Thoracic aorta (tissue), 2 donors: ENCODE measurements at regions not wholly inside any gene's neighbourhood (a gene's known extent, or its start where the extent isn't known, plus 50 kb on each side); places are given as distances from the start of the nearest gene placed in this dataset.
"Not testable (repeated sequence)": the region's sequence is repeated elsewhere in the genome, so short reads cannot be mapped to it uniquely, and the experiment has no call there.

Experiments used
- ATAC-seq: fragments of 150-250 bp; one replicate; pipeline ENCODE4 v1.8.0; 2017; ENCODE audit warnings: low read depth; ENCODE audit not compliant: insufficient number of reproducible peaks, low FRiP score
- DNase-seq: peaks from one replicate; pipeline ENCODE4 v3.0.0-alpha.2; 2020; ENCODE audit warnings: low spot score
- H3K27ac ChIP-seq, 2 donors: fragments of 200-600 bp; sonication (generic); 1 replicate in 1 of 2; 2 replicates in 1 of 2; pipeline ENCODE4 v1.5.1; 2016; ENCODE audit warnings: mild to moderate bottlenecking in 2 of 2, moderate library complexity in 2 of 2
- H3K27me3 ChIP-seq: fragments of 200-600 bp; sonication (generic); replicated peaks from 2 replicates; pipeline ENCODE4 v1.6.0; 2016; ENCODE audit warnings: mild to moderate bottlenecking; ENCODE audit not compliant: insufficient read depth
- H3K36me3 ChIP-seq: fragments of 200-600 bp; sonication (generic); one replicate; pipeline ENCODE4 v1.5.1; 2016
- H3K4me1 ChIP-seq, 2 donors: fragments of 200-600 bp; sonication (generic); 1 replicate in 1 of 2; 2 replicates in 1 of 2; pipeline versions ENCODE4 v1.5.1 to v1.6.0; 2016; ENCODE audit warnings: low read depth in 2 of 2, mild to moderate bottlenecking in 1 of 2; ENCODE audit not compliant: control insufficient read depth in 1 of 2
- H3K4me3 ChIP-seq: fragments of 200-600 bp; sonication (generic); 2 replicates; pipeline ENCODE4 v1.5.1; 2016; ENCODE audit warnings: mild to moderate bottlenecking
- H3K9me3 ChIP-seq: fragments of 200-600 bp; sonication (generic); 2 replicates; pipeline ENCODE4 v1.5.1; 2016
- TF ChIP-seq, protein P1 (sequence below): fragments of 200-600 bp; sonication (generic); IDR thresholded peaks from one replicate; pipeline ENCODE4 v1.5.1; 2019; ENCODE audit warnings: antibody characterized with exemption

GRCh38 chr3:159045279-159045885 lies 243.5 kb downstream of the MFSD1 start:
- Histone ChIP-seq H3K4me1 (no peaks in the 10 kb centered on the region), H3K9me3 (no peaks in the 10 kb centered on the region), H3K27ac (no peak overlapping the region), H3K36me3 (no peaks in the 10 kb centered on the region), H3K27me3 (no peaks in the 10 kb centered on the region), H3K4me3 (no peak overlapping the region)
- ATAC-seq (no peak), DNase-seq (no peak)
- TF ChIP-seq, protein P1, sequence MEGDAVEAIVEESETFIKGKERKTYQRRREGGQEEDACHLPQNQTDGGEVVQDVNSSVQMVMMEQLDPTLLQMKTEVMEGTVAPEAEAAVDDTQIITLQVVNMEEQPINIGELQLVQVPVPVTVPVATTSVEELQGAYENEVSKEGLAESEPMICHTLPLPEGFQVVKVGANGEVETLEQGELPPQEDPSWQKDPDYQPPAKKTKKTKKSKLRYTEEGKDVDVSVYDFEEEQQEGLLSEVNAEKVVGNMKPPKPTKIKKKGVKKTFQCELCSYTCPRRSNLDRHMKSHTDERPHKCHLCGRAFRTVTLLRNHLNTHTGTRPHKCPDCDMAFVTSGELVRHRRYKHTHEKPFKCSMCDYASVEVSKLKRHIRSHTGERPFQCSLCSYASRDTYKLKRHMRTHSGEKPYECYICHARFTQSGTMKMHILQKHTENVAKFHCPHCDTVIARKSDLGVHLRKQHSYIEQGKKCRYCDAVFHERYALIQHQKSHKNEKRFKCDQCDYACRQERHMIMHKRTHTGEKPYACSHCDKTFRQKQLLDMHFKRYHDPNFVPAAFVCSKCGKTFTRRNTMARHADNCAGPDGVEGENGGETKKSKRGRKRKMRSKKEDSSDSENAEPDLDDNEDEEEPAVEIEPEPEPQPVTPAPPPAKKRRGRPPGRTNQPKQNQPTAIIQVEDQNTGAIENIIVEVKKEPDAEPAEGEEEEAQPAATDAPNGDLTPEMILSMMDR: no peak

DNA sequence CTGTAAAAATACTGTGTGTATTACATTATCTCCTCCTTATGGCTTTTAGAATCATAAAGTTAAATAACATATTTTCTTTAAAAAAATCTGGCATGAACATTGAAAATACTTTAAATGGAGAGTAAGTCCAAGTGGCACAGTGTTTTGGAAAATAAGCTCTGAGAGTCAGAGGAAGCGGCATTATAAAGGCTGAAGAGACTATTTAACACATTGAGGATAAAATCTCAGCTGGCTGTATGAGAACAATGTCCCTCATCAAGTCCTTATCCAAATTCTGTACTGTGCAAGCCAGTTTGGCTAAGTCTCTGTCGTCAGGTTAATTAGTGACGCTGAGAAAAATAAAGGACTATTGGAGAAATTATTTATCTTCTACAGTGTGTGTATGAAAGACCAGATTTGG lies 245.5 kb downstream of the MFSD1 start:
- H3K27me3 ChIP-seq: no peaks in the 10 kb centered on the region
- no peak overlapping the region for H3K27ac ChIP-seq
- ATAC-seq (no peak), DNase-seq (no peak)
- H3K36me3 ChIP-seq: no peaks in the 10 kb centered on the region
- H3K4me3 ChIP-seq: no peak overlapping the region
- no peaks in the 10 kb centered on the region for H3K4me1 ChIP-seq
- H3K9me3 ChIP-seq: no peaks in the 10 kb centered on the region
- TF ChIP-seq, protein P1: no peak

DNA sequence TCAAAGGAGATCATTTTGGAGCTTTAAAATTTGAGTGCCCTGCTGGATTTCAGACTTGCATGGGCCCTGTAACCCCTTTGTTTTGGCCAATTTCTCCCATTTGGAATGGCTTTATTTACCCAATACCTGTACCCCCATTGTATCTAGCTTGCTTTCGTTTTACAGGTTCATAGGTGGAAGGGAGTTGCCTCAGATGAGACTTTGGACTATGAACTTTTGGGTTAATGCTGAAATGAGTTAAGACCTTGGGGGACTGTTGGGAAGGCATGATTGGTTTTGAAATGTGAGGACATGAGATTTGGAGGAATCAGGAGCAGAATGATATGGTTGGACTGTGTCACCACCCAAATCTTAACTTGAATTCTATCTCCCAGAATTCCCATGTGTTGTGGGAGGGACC lies 250.6 kb downstream of the MFSD1 start:
- not testable (repeated sequence) for H3K9me3 ChIP-seq, H3K27me3 ChIP-seq, H3K4me3 ChIP-seq, H3K27ac ChIP-seq, H3K36me3 ChIP-seq, H3K4me1 ChIP-seq, DNase-seq, ATAC-seq

DNA sequence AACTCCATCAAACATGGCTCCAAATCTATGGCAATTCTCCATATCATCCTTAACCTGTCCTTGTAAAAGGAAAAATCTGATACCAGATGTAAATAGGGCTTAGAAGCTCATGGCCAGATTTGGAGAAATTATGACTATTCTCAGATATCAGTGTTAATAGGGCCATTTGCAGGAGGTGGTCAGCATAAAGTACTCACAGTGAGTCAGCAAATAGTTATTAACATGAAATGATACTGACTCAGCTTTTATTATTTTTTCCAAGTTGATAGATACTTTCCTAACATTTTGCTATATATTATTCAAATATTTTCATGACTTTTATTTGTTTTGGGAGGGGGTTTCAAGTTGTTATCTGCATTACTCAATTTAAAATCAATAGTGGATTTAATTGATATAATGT lies 255.8 kb downstream of the MFSD1 start:
- TF ChIP-seq, protein P1: no peak
- no peak for DNase-seq
- no peaks in the 10 kb centered on the region for H3K36me3 ChIP-seq
- no peak overlapping the region for H3K27ac ChIP-seq
- ATAC-seq: no peak
- no peaks in the 10 kb centered on the region for H3K27me3 ChIP-seq
- H3K4me1 ChIP-seq: no peaks in the 10 kb centered on the region
- H3K4me3 ChIP-seq: no peak overlapping the region
- no peaks in the 10 kb centered on the region for H3K9me3 ChIP-seq

- no peaks in the 10 kb centered on the region for H3K36me3 ChIP-seq
- no peak overlapping the region for H3K27ac ChIP-seq
- DNase-seq (no peak), ATAC-seq (no peak)
- H3K9me3 ChIP-seq: no peaks in the 10 kb centered on the region
- no peaks in the 10 kb centered on the region for H3K27me3 ChIP-seq
- TF ChIP-seq, protein P1: no peak
- no peaks in the 10 kb centered on the region for H3K4me1 ChIP-seq
- H3K4me3 ChIP-seq: no peak overlapping the region
These were observed 257.0 kb downstream of the MFSD1 start for GRCh38 chr3:159058859-159059258.

GRCh38 chr3:159059395-159059794 lies 257.5 kb downstream of the MFSD1 start:
- no peaks in the 10 kb centered on the region for H3K9me3 ChIP-seq
- no peak overlapping the region for H3K27ac ChIP-seq
- ATAC-seq (no peak), DNase-seq (no peak)
- H3K4me3 ChIP-seq: no peak overlapping the region
- TF ChIP-seq, protein P1: no peak
- no peaks in the 10 kb centered on the region for H3K4me1 ChIP-seq
- H3K36me3 ChIP-seq: no peaks in the 10 kb centered on the region
- no peaks in the 10 kb centered on the region for H3K27me3 ChIP-seq
